Breast epithelium (tissue), 3 donors: ENCODE measurements at regions not wholly inside any gene's neighbourhood (a gene's known extent, or its start where the extent isn't known, plus 50 kb on each side); places are given as distances from the start of the nearest gene placed in this dataset.

Experiments used
- POLR2AphosphoS5 ChIP-seq, 3 donors: sonication (generic); formaldehyde crosslinking; IDR thresholded peaks; one replicate each; pipeline ENCODE4 v1.6.1; 2017; ENCODE audit warnings: antibody characterized with exemption in 3 of 3
- TF ChIP-seq, protein P1 (sequence below), 3 donors: fragments of 450-650 bp; IDR thresholded peaks; one replicate each; pipeline ENCODE4 v1.5.1; 2016 to 2017; ENCODE audit warnings: antibody characterized with exemption in 3 of 3, mild to moderate bottlenecking in 3 of 3, moderate library complexity in 3 of 3

DNA sequence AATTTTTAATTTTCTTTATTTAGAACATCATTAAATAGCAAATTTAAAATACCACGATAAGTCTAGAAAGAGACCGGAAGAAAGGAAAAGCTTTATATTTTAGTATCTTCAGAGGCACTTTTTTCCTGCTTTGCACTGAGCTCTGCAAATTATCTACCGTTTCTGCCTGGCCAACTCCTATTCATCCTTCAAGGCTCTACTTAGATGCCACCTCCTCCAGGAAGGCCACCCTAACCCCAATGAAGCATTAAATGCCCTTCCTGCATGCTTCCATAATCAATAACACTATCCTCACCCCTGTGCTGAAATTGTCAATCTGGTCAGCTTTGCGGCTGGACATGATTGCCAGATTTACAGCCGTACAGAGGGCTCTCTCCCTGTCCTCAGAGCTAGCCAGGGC lies 141.8 kb upstream of the CHST15 start:
- TF ChIP-seq, protein P1, sequence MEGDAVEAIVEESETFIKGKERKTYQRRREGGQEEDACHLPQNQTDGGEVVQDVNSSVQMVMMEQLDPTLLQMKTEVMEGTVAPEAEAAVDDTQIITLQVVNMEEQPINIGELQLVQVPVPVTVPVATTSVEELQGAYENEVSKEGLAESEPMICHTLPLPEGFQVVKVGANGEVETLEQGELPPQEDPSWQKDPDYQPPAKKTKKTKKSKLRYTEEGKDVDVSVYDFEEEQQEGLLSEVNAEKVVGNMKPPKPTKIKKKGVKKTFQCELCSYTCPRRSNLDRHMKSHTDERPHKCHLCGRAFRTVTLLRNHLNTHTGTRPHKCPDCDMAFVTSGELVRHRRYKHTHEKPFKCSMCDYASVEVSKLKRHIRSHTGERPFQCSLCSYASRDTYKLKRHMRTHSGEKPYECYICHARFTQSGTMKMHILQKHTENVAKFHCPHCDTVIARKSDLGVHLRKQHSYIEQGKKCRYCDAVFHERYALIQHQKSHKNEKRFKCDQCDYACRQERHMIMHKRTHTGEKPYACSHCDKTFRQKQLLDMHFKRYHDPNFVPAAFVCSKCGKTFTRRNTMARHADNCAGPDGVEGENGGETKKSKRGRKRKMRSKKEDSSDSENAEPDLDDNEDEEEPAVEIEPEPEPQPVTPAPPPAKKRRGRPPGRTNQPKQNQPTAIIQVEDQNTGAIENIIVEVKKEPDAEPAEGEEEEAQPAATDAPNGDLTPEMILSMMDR (IDR thresholded peaks at IDR 0.05): no peak
- TF ChIP-seq POLR2AphosphoS5 (IDR thresholded peaks at IDR 0.05): no peak
